Parathyroid adenoma (tissue), 2 donors: ENCODE measurements at regions not wholly inside any gene's neighbourhood (a gene's known extent, or its start where the extent isn't known, plus 50 kb on each side); places are given as distances from the start of the nearest gene placed in this dataset.

Experiments
- H2AFZ ChIP-seq: fragments of 300-600 bp; sonication (generic); one replicate; pipeline ENCODE4 v1.7.0; 2017; ENCODE audit warnings: antibody characterized with exemption, mild to moderate bottlenecking
- H3K27ac ChIP-seq: fragments of 300-600 bp; sonication (generic); one replicate; pipeline ENCODE4 v1.7.0; 2017
- H3K27me3 ChIP-seq: fragments of 300-600 bp; sonication (generic); one replicate; pipeline ENCODE4 v1.7.0; 2017; ENCODE audit warnings: low read length; ENCODE audit not compliant: control insufficient read depth, insufficient read depth
- H3K36me3 ChIP-seq: fragments of 300-600 bp; sonication (generic); one replicate; pipeline ENCODE4 v1.7.0; 2017; ENCODE audit warnings: low read length; ENCODE audit not compliant: control insufficient read depth, insufficient read depth
- H3K4me1 ChIP-seq: fragments of 300-600 bp; sonication (generic); one replicate; pipeline ENCODE4 v1.7.0; 2017; ENCODE audit warnings: control low read depth
- H3K4me2 ChIP-seq: fragments of 300-600 bp; sonication (generic); one replicate; pipeline ENCODE4 v1.7.0; 2017; ENCODE audit warnings: low read length
- H3K4me3 ChIP-seq: fragments of 300-600 bp; sonication (generic); one replicate; pipeline ENCODE4 v1.7.0; 2017; ENCODE audit warnings: low read depth, low read length
- H3K79me2 ChIP-seq: fragments of 300-600 bp; sonication (generic); one replicate; pipeline ENCODE4 v1.7.0; 2017; ENCODE audit warnings: control low read depth
- H3K9ac ChIP-seq: fragments of 300-600 bp; sonication (generic); one replicate; pipeline ENCODE4 v1.7.0; 2017; ENCODE audit warnings: mild to moderate bottlenecking
- H3K9me3 ChIP-seq: fragments of 300-600 bp; sonication (generic); one replicate; pipeline ENCODE4 v1.7.0; 2017; ENCODE audit warnings: low read length; ENCODE audit not compliant: control insufficient read depth
- CTCF ChIP-seq: fragments of 300-600 bp; sonication (generic); IDR thresholded peaks from one replicate; pipeline ENCODE4 v1.7.0; 2017; ENCODE audit warnings: antibody characterized with exemption, mild to moderate bottlenecking
- donor health status: primary hyperparathyroidism.

GRCh38 chr21:16154321-16154720 lies 424.5 kb downstream of the USP25 start:
- H2AFZ ChIP-seq: no peak overlapping the region

GRCh38 chr21:16154951-16155635 lies 425.3 kb downstream of the USP25 start:
- TF ChIP-seq CTCF: no peak
- H3K9ac ChIP-seq: no peak overlapping the region
- no peak overlapping the region for H3K27ac ChIP-seq
- H3K9me3 ChIP-seq: no peaks in the 10 kb centered on the region
- no peak overlapping the region for H2AFZ ChIP-seq
- no peak overlapping the region for H3K4me2 ChIP-seq
- no peak overlapping the region for H3K4me3 ChIP-seq
- H3K27me3 ChIP-seq: no peaks in the 10 kb centered on the region
- no peaks in the 10 kb centered on the region for H3K79me2 ChIP-seq
- no peaks in the 10 kb centered on the region for H3K4me1 ChIP-seq
- H3K36me3 ChIP-seq: no peaks in the 10 kb centered on the region

More at GRCh38 chr21:16154321-16154720, 424.5 kb downstream of the USP25 start:
- no peaks in the 10 kb centered on the region for H3K27me3 ChIP-seq
- H3K27ac ChIP-seq: no peak overlapping the region
- H3K9ac ChIP-seq: no peak overlapping the region
- H3K4me2 ChIP-seq: no peak overlapping the region
- no peaks in the 10 kb centered on the region for H3K9me3 ChIP-seq
- H3K36me3 ChIP-seq: no peaks in the 10 kb centered on the region
- H3K4me1 ChIP-seq: no peaks in the 10 kb centered on the region
- no peak for TF ChIP-seq CTCF
- H3K4me3 ChIP-seq: no peak overlapping the region
- H3K79me2 ChIP-seq: no peaks in the 10 kb centered on the region

- Histone ChIP-seq H3K36me3 (no peaks in the 10 kb centered on the region), H3K4me3 (no peak overlapping the region), H3K79me2 (no peaks in the 10 kb centered on the region), H3K27me3 (no peaks in the 10 kb centered on the region), H3K9me3 (no peaks in the 10 kb centered on the region), H3K4me2 (no peak overlapping the region), H3K9ac (no peak overlapping the region), H3K4me1 (no peaks in the 10 kb centered on the region), H3K27ac (no peak overlapping the region), H2AFZ (no peak overlapping the region)
- no peak for TF ChIP-seq CTCF
Observed at GRCh38 chr21:16156841-16157489, 427.2 kb downstream of the USP25 start.

- Histone ChIP-seq H2AFZ (no peak overlapping the region), H3K4me2 (no peak overlapping the region), H3K4me1 (no peaks in the 10 kb centered on the region), H3K9ac (no peak overlapping the region), H3K27ac (no peak overlapping the region), H3K9me3 (no peaks in the 10 kb centered on the region), H3K79me2 (no peaks in the 10 kb centered on the region), H3K36me3 (no peaks in the 10 kb centered on the region), H3K27me3 (no peaks in the 10 kb centered on the region), H3K4me3 (no peak overlapping the region)
- no peak for TF ChIP-seq CTCF
Observed at GRCh38 chr21:16159213-16159970, 429.6 kb downstream of the USP25 start.
